ENCODE measurements at regions not wholly inside any gene's neighbourhood (a gene's known extent, or its start where the extent isn't known, plus 50 kb on each side); places are given as distances from the start of the nearest gene placed in this dataset.

- TF ChIP-seq CTCF (conservative IDR thresholded peaks at IDR 0.05 in 1 of 2, IDR thresholded peaks at IDR 0.05 in 1 of 2; ENCODE audit: extremely low read depth in 1 of 2, insufficient read depth in 1 of 2, low read depth in 1 of 2, low read length in 2 of 2): no peak
- TF ChIP-seq EZH2 (IDR thresholded peaks at IDR 0.05; ENCODE audit: borderline replicate concordance, low read length): no peak
These were observed 452.4 kb downstream of the KLF12 start for GRCh38 chr13:73681779-73682178.

All from mammary epithelial cell (primary cell).